ENCODE measurements at regions not wholly inside any gene's neighbourhood (a gene's known extent, or its start where the extent isn't known, plus 50 kb on each side); places are given as distances from the start of the nearest gene placed in this dataset.
"Not testable (repeated sequence)": the region's sequence is repeated elsewhere in the genome, so short reads cannot be mapped to it uniquely, and the experiment has no call there.

DNA sequence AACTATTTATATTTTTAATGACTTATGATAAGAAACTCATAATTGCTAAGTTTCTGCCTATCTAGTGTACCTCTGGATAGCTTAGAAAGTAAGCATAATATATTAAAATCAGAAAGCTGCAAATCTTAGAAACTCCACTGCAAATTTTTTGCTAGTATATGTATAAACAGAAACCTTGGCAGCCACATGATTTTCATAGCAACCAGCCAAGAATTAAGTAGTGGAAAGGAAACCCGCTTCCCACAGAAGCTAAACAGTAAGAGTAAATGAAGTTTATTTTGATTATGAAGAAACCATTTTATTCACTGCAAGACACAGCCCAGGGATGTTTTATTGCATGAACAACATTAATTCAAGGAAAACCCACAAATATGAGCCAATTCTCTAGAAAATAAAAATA is 872.5 kb upstream of the ADGRL3 start:
- Histone ChIP-seq H3K9me3 (ENCODE audit: low read depth, low read length) (no peaks in the 10 kb centered on the region), H3K27me3 (ENCODE audit: insufficient read depth, low read length) (no peaks in the 10 kb centered on the region), H3K4me1 (ENCODE audit: insufficient read depth, low read length) (no peaks in the 10 kb centered on the region), H3K4me3 (ENCODE audit: low read length) (no peak overlapping the region)

DNA sequence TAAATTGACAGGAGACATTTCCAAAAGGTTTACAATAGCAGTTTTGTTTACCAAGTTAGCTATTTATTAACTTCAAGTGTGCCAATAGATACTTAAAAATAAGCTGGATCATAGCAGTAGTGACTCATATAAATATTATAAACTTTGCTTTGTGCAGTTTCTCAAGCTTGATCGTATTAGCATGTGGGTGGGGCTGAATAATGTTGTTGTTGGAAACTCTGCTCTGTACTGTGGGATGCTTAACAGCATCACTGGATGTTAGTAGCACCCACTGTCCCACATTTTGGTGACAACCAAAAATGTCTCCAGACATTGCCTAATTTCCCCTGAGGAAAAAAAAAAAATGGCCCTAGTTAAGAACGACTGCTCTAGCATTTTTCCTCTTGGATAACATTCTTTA is 855.2 kb upstream of the ADGRL3 start:
- Histone ChIP-seq H3K4me1 (ENCODE audit: insufficient read depth, low read length) (no peaks in the 10 kb centered on the region), H3K4me3 (ENCODE audit: low read length) (no peak overlapping the region), H3K27me3 (ENCODE audit: insufficient read depth, low read length) (no peaks in the 10 kb centered on the region), H3K9me3 (ENCODE audit: low read depth, low read length) (no peaks in the 10 kb centered on the region)

DNA sequence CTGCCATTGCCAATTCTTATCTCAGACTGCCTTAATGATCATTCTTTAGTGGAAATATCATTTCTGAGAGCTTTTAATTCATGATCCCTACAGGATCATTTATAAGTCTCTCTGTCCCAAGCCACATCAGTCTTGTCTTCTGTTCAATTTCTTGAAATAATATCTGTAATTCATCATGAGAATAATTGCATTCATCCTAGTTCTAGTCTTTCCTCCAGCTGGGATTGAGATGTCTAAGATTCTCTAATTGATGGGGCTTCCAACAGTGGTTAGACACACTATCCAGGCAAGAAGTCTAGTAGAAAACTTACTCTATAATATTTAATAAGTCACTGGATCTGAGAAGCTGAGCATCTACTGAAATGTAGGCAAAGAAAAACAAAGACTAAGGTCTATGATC is 854.7 kb upstream of the ADGRL3 start:
- H3K4me3 ChIP-seq (ENCODE audit: low read length) = no peak overlapping the region
- H3K4me1 ChIP-seq (ENCODE audit: insufficient read depth, low read length) = no peaks in the 10 kb centered on the region
- no peaks in the 10 kb centered on the region for H3K9me3 ChIP-seq (ENCODE audit: low read depth, low read length)
- H3K27me3 ChIP-seq (ENCODE audit: insufficient read depth, low read length) = no peaks in the 10 kb centered on the region

DNA sequence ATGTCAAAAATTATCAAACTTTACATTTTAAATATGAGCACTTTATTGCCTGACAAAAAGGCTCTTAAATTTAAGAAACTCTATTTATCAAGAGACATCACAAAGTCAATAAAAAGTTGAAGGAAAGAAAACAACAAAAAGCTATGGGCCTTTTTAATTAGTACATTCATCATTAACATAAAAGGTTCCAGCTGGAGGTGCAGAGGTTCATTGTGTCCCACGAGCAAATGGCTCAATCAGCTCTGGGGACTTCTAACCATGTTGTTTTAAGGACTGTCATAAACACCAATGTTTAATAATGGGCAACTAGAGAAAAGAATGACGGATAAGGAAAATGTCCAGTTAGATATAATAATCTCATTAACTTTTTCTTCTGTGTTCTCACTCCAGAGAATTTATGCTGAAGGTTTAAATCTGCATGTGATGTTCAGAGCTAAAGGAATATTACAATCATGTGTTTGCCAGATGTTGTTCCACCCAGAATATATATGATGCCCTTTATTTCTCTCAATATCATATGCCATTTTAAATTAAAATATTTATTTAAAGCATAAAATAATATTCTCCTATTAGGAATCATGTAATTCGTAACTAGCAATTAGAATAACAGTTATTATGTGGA is 840.3 kb upstream of the ADGRL3 start:
- no peaks in the 10 kb centered on the region for H3K9me3 ChIP-seq (ENCODE audit: low read depth, low read length)
- H3K4me3 ChIP-seq (ENCODE audit: low read length) = no peak overlapping the region
- no peaks in the 10 kb centered on the region for H3K4me1 ChIP-seq (ENCODE audit: insufficient read depth, low read length)
- no peaks in the 10 kb centered on the region for H3K27me3 ChIP-seq (ENCODE audit: insufficient read depth, low read length)

DNA sequence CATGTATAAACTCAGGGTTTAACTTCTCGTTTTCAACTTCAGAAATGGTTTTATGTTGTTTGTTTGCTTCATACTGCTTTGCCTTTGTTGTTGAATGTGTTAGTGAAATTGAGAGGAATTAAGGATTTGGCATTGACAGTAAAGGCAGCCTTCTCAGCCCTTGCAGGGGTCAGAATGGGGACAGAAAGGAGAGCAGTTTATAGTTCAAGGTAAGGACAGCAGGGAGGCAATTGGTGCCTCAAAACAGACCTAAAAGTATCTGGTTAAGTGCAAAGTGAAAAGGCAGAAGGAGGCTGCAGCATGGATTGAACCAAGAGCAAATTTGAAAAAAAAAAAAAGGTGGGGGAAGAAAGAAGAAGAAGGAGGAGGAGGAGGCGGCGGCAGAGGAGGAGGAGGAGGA is 835.0 kb upstream of the ADGRL3 start:
- Histone ChIP-seq H3K4me3 (ENCODE audit: low read length) (no peak overlapping the region), H3K4me1 (ENCODE audit: insufficient read depth, low read length) (no peaks in the 10 kb centered on the region), H3K9me3 (ENCODE audit: low read depth, low read length) (no peaks in the 10 kb centered on the region), H3K27me3 (ENCODE audit: insufficient read depth, low read length) (no peaks in the 10 kb centered on the region)

DNA sequence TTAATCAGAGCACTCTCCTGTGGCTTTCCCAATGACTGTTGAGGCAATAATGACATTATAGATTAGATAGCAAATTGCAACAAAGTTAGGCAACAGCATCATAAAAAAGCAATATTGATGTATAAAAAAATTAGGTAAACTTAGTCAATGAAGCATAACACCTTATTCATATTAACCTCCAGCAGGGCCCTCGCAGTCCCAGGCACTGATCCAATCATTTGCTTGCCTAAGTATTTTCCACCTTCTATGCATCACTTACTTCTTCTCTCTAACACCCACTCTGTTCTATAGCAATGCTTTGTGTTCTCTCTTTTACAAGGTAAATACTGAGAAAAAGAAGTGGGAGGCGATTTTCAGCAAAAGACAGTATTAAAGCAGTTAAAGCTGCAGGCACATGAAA is 833.5 kb upstream of the ADGRL3 start:
- no peaks in the 10 kb centered on the region for H3K9me3 ChIP-seq (ENCODE audit: low read depth, low read length)
- no peaks in the 10 kb centered on the region for H3K27me3 ChIP-seq (ENCODE audit: insufficient read depth, low read length)
- no peaks in the 10 kb centered on the region for H3K4me1 ChIP-seq (ENCODE audit: insufficient read depth, low read length)
- H3K4me3 ChIP-seq (ENCODE audit: low read length) = no peak overlapping the region

DNA sequence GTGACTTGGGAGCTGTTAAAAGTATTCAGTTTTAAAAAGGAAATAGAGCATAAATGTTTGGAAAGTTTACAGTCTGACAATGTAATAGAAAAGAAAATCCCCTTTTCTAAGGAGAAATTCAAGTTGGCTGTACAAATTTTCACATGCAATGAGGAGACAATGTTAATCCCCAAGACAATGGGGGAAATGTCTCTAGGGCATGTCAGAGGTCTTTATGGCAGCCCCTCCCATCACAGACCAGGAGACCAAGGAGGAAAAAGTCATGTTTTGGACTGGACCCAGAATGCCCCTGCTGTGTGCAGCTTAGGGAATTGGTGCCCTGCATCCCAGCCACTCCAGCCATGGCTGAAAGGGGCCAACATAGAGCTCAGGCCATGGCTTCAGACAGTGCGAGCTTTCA is 831.1 kb upstream of the ADGRL3 start:
- H3K4me3 ChIP-seq (ENCODE audit: low read length) = no peak overlapping the region
- no peaks in the 10 kb centered on the region for H3K27me3 ChIP-seq (ENCODE audit: insufficient read depth, low read length)

DNA sequence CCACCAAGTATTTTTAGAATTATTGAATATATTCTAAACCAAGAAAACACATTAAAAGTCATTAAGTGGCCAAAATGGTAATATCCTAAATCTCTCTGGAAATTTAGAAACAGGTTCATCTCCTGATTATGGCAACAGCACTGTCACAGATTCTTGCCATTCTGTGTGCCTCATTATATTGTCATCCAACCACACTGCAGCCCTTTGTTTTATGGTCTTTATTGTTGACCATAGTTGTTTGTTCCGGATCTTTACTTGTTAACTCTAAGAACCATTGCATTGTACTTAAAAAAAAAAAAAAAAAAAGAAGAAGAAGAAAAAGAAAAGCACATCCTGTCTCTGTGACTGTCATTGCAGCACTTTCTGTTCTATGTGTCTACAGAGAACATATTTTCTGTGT is 822.1 kb upstream of the ADGRL3 start:
- Histone ChIP-seq H3K27me3 (ENCODE audit: insufficient read depth, low read length) (no peaks in the 10 kb centered on the region), H3K4me3 (ENCODE audit: low read length) (no peak overlapping the region), H3K4me1 (ENCODE audit: insufficient read depth, low read length) (no peaks in the 10 kb centered on the region), H3K9me3 (ENCODE audit: low read depth, low read length) (peaks cover 8% of the 10 kb centered on the region)

More for the DNA sequence above, 831.1 kb upstream of the ADGRL3 start:
- Histone ChIP-seq H3K4me1 (ENCODE audit: insufficient read depth, low read length) (no peaks in the 10 kb centered on the region), H3K9me3 (ENCODE audit: low read depth, low read length) (peaks cover 14% of the 10 kb centered on the region)

DNA sequence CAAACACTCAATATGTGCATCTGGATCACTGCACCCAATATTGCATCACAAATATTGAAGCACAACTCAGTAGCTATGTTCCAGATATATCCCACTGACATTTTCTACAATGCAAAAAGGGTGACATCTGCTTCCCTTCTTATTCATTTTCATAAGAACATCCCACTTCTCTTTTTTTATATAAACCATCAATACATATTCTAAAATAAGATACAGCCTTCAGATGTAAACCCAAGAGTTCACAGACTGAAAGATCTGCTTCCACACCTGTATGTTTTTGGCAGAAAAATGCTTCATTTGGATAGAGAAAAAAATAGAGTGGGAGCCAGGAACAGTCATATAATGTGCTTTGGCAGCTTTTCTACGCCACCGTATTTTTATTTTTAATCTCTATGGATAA is 815.6 kb upstream of the ADGRL3 start:
- Histone ChIP-seq H3K4me1 (ENCODE audit: insufficient read depth, low read length) (no peaks in the 10 kb centered on the region), H3K9me3 (ENCODE audit: low read depth, low read length) (no peaks in the 10 kb centered on the region), H3K27me3 (ENCODE audit: insufficient read depth, low read length) (no peaks in the 10 kb centered on the region), H3K4me3 (ENCODE audit: low read length) (no peak overlapping the region)

DNA sequence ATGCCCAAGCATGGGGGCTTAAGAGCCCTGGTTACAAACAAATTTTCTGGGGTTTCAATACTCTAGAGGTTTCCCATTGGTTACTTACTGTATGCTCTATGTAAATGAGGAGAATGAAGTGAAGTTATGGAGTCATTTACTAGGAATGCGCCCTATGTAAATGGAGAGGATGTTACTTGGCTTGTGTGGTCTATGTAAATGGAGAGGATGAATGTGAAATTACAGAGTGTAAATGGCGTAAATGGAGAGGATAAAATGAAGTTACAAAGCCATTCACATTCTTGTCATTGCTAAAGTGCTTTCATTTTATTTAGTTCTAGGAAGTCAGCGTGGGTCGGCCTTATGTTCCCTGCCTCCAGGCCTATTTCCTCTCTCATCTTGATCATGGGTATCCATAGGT is 810.5 kb upstream of the ADGRL3 start:
- no peaks in the 10 kb centered on the region for H3K9me3 ChIP-seq (ENCODE audit: low read depth, low read length)
- H3K4me3 ChIP-seq (ENCODE audit: low read length) = no peak overlapping the region
- H3K4me1 ChIP-seq (ENCODE audit: insufficient read depth, low read length) = no peaks in the 10 kb centered on the region
- no peaks in the 10 kb centered on the region for H3K27me3 ChIP-seq (ENCODE audit: insufficient read depth, low read length)

DNA sequence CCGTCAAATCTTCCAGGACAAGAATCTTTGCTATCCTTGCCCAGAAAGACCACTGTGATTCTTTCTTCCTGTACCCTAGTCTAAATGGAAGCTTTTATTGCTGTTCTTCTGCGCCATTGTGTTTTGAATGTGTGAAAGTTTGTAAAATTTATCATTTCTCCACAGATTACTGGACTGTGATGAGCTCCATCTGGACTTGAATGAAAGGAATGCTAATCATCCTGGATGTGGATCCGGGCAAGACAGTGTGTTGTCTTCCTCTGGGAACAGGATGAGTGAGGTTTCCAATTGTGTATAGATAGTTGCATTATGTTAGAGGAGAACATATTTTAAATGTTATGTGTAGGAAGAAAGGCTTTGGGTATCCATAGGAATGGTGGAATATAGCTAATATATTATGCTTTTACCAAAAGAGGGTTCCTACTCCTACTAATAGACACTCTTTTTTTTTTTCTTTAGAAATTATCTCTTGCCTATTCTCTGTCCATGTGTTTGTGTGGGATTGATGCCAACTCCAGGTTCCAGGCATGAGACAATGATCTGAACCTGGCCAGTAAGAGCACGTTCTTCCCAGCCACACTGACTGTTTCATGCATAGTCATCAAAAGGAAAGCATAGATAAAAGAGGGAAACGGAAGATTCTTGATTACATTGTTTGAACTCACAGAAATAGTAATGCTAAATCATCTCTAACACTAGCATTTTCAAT is 803.6 kb upstream of the ADGRL3 start:
- Histone ChIP-seq H3K9me3 (ENCODE audit: low read depth, low read length) (no peaks in the 10 kb centered on the region), H3K27me3 (ENCODE audit: insufficient read depth, low read length) (no peaks in the 10 kb centered on the region), H3K4me1 (ENCODE audit: insufficient read depth, low read length) (no peaks in the 10 kb centered on the region), H3K4me3 (ENCODE audit: low read length) (no peak overlapping the region)

DNA sequence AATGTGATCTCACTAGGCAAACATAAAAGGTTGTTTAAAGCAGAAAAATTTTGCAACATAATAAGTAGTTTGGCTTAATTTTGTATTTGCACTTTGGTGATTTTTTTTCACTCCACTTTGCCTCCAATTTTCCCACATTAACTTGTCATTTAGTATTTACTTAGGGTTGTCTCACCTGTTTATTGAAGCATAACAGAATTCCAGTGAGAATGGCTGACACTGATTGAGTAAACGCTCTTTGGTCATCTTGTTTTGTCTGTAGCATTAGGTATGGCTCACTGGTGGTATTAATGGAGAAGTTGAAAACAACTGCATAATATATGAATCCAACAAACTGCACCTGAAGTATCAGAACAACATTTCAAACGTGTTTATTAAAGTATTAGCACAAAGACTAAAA is 799.5 kb upstream of the ADGRL3 start:
- H3K4me1 ChIP-seq (ENCODE audit: insufficient read depth, low read length) = no peaks in the 10 kb centered on the region
- H3K9me3 ChIP-seq (ENCODE audit: low read depth, low read length) = no peaks in the 10 kb centered on the region
- H3K27me3 ChIP-seq (ENCODE audit: insufficient read depth, low read length) = no peaks in the 10 kb centered on the region
- H3K4me3 ChIP-seq (ENCODE audit: low read length) = no peak overlapping the region

DNA sequence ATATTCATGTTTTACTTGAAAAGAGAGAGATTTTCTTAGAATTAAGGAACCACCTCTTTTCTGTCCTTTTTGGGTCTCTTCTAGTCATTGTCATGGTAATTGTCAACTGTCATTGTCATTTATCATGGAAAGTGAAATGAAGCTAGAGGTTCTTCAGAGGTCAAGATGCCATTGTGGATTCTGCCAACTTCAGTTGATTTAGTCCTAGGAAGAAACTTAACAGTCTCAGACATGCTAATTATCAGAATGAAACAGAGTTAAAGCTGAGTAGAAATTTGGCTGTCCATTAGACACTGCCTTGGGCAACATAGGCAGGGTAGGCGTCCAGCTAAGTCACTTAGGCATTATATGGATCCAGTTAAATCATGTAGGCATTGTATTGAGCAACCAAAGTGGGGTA is 796.1 kb upstream of the ADGRL3 start:
- Histone ChIP-seq H3K9me3 (ENCODE audit: low read depth, low read length) (no peaks in the 10 kb centered on the region), H3K4me1 (ENCODE audit: insufficient read depth, low read length) (no peaks in the 10 kb centered on the region), H3K4me3 (ENCODE audit: low read length) (no peak overlapping the region), H3K27me3 (ENCODE audit: insufficient read depth, low read length) (no peaks in the 10 kb centered on the region)

DNA sequence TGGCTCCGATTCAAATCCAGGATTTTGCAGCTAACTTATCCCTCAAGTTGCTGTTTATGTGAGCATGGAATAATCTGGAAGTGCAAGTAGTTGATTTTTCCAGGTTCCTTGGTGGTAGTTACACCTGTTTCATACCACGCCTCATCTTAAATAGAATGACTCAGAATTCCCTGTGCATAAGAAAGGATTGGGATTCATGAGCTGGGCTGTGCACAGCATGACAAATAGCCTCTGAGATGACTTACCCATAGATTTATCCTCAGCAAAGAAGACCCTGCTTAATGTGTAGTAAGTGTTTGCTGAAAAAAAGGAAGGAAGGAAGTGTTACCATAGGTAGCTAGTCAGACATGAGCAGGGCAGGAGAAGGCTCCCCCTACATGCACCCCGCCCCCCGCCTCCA is 777.7 kb upstream of the ADGRL3 start:
- H3K4me1 ChIP-seq (ENCODE audit: insufficient read depth, low read length) = no peaks in the 10 kb centered on the region
- no peak overlapping the region for H3K4me3 ChIP-seq (ENCODE audit: low read length)
- H3K27me3 ChIP-seq (ENCODE audit: insufficient read depth, low read length) = no peaks in the 10 kb centered on the region
- H3K9me3 ChIP-seq (ENCODE audit: low read depth, low read length) = no peaks in the 10 kb centered on the region

DNA sequence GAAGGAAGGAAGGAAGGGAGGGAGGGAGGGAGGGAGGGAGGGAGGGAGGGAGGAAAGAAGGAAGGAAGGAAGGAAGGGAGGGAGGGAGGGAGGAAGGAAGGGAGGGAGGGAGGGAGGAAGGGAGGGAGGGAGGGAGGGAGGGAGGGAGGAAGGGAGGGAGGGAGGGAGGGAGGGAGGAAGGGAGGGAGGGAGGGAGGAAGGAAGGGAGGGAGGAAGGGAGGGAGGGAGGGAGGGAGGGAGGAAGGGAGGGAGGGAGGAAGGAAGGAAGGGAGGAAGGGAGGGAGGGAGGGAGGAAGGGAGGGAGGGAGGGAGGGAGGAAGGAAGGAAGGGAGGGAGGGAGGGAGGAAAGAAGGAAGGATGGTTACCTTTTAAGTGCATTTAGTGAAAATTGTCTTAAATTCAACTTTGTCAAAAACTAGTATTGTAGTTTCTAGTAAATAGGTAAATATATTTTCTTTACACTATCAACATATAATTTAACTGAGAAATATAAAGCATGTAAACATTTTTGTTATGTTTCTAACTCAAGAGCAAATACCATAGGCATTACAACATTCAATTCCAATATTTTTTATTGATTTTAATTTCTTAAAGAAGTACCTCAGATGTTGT is 776.4 kb upstream of the ADGRL3 start:
- not testable (repeated sequence) for H3K27me3 ChIP-seq (ENCODE audit: insufficient read depth, low read length); H3K9me3 ChIP-seq (ENCODE audit: low read depth, low read length); H3K4me3 ChIP-seq (ENCODE audit: low read length); H3K4me1 ChIP-seq (ENCODE audit: insufficient read depth, low read length)

DNA sequence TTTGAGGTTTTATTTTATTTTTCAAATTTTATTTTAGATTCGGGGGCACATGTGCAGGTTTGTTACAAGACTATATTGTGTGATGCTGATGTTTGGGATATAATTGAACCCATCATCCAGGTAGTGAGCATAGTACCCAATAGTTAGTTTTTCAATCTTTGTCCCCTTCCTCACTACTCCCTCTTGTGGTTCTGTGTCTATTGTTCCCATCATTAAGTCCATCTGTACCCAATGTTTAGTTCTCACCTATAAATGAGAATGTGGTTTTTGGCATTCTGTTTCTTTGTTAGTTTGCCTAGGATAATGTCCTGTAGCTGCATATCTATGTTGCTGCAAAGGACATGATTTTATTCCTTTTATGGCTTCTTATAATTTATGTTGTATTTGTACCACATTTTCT is 767.2 kb upstream of the ADGRL3 start:
- H3K9me3 ChIP-seq (ENCODE audit: low read depth, low read length) = no peaks in the 10 kb centered on the region

More for the DNA sequence above, 767.2 kb upstream of the ADGRL3 start:
- Histone ChIP-seq H3K4me1 (ENCODE audit: insufficient read depth, low read length) (no peaks in the 10 kb centered on the region), H3K4me3 (ENCODE audit: low read length) (no peak overlapping the region), H3K27me3 (ENCODE audit: insufficient read depth, low read length) (no peaks in the 10 kb centered on the region)
